ENCODE measurements at regions not wholly inside any gene's neighbourhood (a gene's known extent, or its start where the extent isn't known, plus 50 kb on each side); places are given as distances from the start of the nearest gene placed in this dataset.

DNA sequence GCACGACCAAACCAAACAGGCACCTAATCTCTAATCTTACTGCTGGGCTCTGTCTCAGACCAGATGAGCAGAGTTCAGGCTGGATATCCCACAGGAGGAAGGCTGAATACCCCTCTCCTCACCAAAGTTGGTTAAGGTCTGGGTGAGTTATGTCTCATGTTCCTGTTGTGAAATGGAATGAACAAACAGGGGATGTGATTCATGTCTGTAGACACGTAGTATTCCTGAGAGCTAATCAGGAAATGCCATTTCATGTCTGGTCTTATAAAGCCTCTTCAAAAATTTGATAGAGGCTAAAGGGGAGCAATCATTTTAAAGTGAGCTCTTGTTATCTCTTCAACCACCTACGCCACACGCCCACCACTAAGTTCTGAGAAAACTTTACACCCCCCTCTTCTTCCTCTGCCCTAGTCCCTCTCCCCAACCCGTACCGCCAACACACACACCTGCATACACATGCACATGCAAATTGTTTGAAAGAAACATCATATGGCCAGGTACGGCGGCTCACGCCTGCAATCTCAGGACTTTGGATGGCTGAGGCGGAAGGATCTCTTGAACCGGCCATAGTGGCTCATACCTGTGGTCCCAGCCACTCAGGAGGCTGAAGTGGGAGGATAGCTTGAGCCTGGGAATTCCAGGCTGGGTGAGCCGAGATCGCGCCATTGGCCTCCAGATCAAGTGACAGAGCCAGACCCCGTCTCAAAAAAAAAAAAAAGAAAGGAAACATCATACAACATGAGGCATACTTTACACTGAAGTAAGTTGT lies 69.8 kb upstream of the RAI14 start:
- Mint-ChIP-seq H3K27ac (no peak overlapping the region), H3K4me1 (peaks cover 18% of the 10 kb centered on the region), H3K27me3 (ENCODE audit: low read depth) (no peaks in the 10 kb centered on the region), H3K4me3 (no peak overlapping the region), H3K9me3 (peaks cover 4% of the 10 kb centered on the region; the same call in 1 of the 2 replicates), H3K36me3 (no peaks in the 10 kb centered on the region)
- DNase-seq (ENCODE audit: low spot score) = no peak
- no peak for ATAC-seq
- ChIA-PET CTCF (interaction anchor here (0.9 kb wide), 1 partner anchor 100 kb away, joined by 3 read pairs; no protein-coding TSS in a partner anchor), POLR2A (no interaction called here)
- TF ChIP-seq ESRRA (CRISPR knock-in tag; IDR thresholded peaks at IDR 0.05; ENCODE audit: borderline replicate concordance) (no peak), CBFB (CRISPR knock-in tag; IDR thresholded peaks at IDR 0.05; ENCODE audit: low read depth) (no peak), EMX1 (CRISPR knock-in tag; IDR thresholded peaks at IDR 0.05) (no peak), RELA (CRISPR knock-in tag; IDR thresholded peaks at IDR 0.05; ENCODE audit: borderline replicate concordance) (no peak), SOX15 (CRISPR knock-in tag; IDR thresholded peaks at IDR 0.05) (no peak), HMGXB4 (CRISPR knock-in tag; IDR thresholded peaks at IDR 0.05) (no peak), GRHL2 (CRISPR knock-in tag; IDR thresholded peaks at IDR 0.05; ENCODE audit: insufficient replicate concordance, severe bottlenecking) (no peak), ZNF219 (CRISPR knock-in tag; IDR thresholded peaks at IDR 0.05; ENCODE audit: borderline replicate concordance) (no peak)
- TF ChIP-seq, protein P1, sequence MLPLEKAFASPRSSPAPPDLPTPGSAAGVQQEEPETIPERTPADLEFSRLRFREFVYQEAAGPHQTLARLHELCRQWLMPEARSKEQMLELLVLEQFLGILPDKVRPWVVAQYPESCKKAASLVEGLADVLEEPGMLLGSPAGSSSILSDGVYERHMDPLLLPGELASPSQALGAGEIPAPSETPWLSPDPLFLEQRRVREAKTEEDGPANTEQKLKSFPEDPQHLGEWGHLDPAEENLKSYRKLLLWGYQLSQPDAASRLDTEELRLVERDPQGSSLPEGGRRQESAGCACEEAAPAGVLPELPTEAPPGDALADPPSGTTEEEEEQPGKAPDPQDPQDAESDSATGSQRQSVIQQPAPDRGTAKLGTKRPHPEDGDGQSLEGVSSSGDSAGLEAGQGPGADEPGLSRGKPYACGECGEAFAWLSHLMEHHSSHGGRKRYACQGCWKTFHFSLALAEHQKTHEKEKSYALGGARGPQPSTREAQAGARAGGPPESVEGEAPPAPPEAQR (CRISPR knock-in tag; IDR thresholded peaks at IDR 0.05) = no peak
- TF ChIP-seq, protein P2, sequence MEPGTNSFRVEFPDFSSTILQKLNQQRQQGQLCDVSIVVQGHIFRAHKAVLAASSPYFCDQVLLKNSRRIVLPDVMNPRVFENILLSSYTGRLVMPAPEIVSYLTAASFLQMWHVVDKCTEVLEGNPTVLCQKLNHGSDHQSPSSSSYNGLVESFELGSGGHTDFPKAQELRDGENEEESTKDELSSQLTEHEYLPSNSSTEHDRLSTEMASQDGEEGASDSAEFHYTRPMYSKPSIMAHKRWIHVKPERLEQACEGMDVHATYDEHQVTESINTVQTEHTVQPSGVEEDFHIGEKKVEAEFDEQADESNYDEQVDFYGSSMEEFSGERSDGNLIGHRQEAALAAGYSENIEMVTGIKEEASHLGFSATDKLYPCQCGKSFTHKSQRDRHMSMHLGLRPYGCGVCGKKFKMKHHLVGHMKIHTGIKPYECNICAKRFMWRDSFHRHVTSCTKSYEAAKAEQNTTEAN (CRISPR knock-in tag; IDR thresholded peaks at IDR 0.05) = no peak

GRCh38 chr5:34587355-34588241 lies 68.5 kb upstream of the RAI14 start:
- CTCF ChIA-PET = no interaction called here
- no peaks in the 10 kb centered on the region for H3K27me3 Mint-ChIP-seq (ENCODE audit: low read depth)
- no peak overlapping the region for H3K4me3 Mint-ChIP-seq
- peak; percentile 30; the same call in 1 of the 2 replicates for ATAC-seq
- no peak for TF ChIP-seq SOX15 (CRISPR knock-in tag; IDR thresholded peaks at IDR 0.05)
- no peak for TF ChIP-seq USF1 (CRISPR knock-in tag; IDR thresholded peaks at IDR 0.05)
- no peak for TF ChIP-seq NFE2L1 (CRISPR knock-in tag; IDR thresholded peaks at IDR 0.05)
- TF ChIP-seq ETV6 (CRISPR knock-in tag; IDR thresholded peaks at IDR 0.05) = no peak
- no peak for TF ChIP-seq ZNF263 (CRISPR knock-in tag; IDR thresholded peaks at IDR 0.05; ENCODE audit: low read depth)
- TF ChIP-seq ZNF138 (CRISPR knock-in tag; conservative IDR thresholded peaks at IDR 0.05) = no peak
- H3K4me1 Mint-ChIP-seq = peaks cover 15% of the 10 kb centered on the region
- H3K27ac Mint-ChIP-seq = peak overlapping the region; percentile 5
- DNase-seq (ENCODE audit: low spot score) = no peak
- H3K9me3 Mint-ChIP-seq = peaks cover 4% of the 10 kb centered on the region; the same call in 1 of the 2 replicates
- no peaks in the 10 kb centered on the region for H3K36me3 Mint-ChIP-seq
- POLR2A ChIA-PET = no interaction called here

DNA sequence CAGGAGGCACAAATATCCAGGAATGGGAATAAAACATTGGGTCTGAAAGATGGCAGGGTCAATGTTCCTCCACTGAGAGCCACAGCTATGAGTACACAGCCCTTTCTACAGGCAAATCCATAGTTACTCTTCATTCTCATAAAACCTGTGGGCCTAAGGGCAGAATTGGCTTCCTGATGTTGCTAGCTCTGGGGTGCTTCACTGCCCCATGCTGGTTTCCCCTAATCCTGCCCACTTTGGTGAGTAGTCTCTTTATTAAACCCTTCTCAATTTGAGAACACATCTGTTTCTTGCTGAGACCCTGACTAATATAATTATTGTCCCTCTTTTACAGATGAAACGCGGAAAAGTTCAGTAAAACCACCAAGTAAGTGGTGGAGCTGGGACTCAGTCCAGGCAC lies 66.3 kb upstream of the RAI14 start:
- ATAC-seq (no peak), DNase-seq (ENCODE audit: low spot score) (no peak)
- Mint-ChIP-seq H3K9me3 (peaks cover 4% of the 10 kb centered on the region; the same call in 1 of the 2 replicates), H3K27ac (no peak overlapping the region), H3K36me3 (no peaks in the 10 kb centered on the region), H3K4me3 (no peak overlapping the region), H3K27me3 (ENCODE audit: low read depth) (no peaks in the 10 kb centered on the region), H3K4me1 (peaks cover 15% of the 10 kb centered on the region)
- POLR2A ChIA-PET = no interaction called here
- CTCF ChIA-PET = no interaction called here
- TF ChIP-seq TEAD4 (CRISPR knock-in tag; IDR thresholded peaks at IDR 0.05) = no peak
- TF ChIP-seq GABPB1 (CRISPR knock-in tag; IDR thresholded peaks at IDR 0.05) = no peak
- TF ChIP-seq HMGA2 (CRISPR knock-in tag; IDR thresholded peaks at IDR 0.05) = no peak
- TF ChIP-seq PREB (CRISPR knock-in tag; IDR thresholded peaks at IDR 0.05; ENCODE audit: borderline replicate concordance) = no peak
- TF ChIP-seq, protein P3, sequence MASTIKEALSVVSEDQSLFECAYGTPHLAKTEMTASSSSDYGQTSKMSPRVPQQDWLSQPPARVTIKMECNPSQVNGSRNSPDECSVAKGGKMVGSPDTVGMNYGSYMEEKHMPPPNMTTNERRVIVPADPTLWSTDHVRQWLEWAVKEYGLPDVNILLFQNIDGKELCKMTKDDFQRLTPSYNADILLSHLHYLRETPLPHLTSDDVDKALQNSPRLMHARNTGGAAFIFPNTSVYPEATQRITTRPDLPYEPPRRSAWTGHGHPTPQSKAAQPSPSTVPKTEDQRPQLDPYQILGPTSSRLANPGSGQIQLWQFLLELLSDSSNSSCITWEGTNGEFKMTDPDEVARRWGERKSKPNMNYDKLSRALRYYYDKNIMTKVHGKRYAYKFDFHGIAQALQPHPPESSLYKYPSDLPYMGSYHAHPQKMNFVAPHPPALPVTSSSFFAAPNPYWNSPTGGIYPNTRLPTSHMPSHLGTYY (CRISPR knock-in tag; IDR thresholded peaks at IDR 0.05) = no peak
- no peak for TF ChIP-seq ZNF263 (CRISPR knock-in tag; IDR thresholded peaks at IDR 0.05; ENCODE audit: low read depth)
- no peak for TF ChIP-seq CREM (CRISPR knock-in tag; IDR thresholded peaks at IDR 0.05)
- TF ChIP-seq IRF2 (CRISPR knock-in tag; IDR thresholded peaks at IDR 0.05; ENCODE audit: borderline replicate concordance, low read depth) = no peak
